Left lung (tissue), 4 donors: ENCODE measurements at regions not wholly inside any gene's neighbourhood (a gene's known extent, or its start where the extent isn't known, plus 50 kb on each side); places are given as distances from the start of the nearest gene placed in this dataset.

Experiments
- ATAC-seq: fragments of 200-7000 bp; cut with Tn5 transposase; one replicate; pipeline ENCODE4 v1.9.1; 2020; ENCODE audit warnings: moderate library complexity
- DNase-seq, 4 donors: peaks; one replicate each; pipeline ENCODE4 v3.0.0-alpha.2; 2013 to 2020
- H3K27ac ChIP-seq, 2 donors: fragments of 200-600 bp; sonication (generic) in 1 of 2; one replicate each; pipeline versions ENCODE4 v1.5.0 to v1.8.0; 2020 to 2021
- H3K27me3 ChIP-seq, 2 donors: fragments of 200-600 bp; sonication (generic) in 1 of 2; one replicate each; pipeline versions ENCODE4 v1.5.0 to v1.8.0; 2020 to 2021
- H3K36me3 ChIP-seq, 2 donors: fragments of 200-600 bp; sonication (generic) in 1 of 2; one replicate each; pipeline versions ENCODE4 v1.5.0 to v1.8.0; 2020 to 2021
- H3K4me1 ChIP-seq, 2 donors: fragments of 200-600 bp; one replicate each; pipeline ENCODE4 v1.8.0; 2021
- H3K4me3 ChIP-seq, 2 donors: fragments of 200-600 bp; sonication (generic) in 1 of 2; one replicate each; pipeline versions ENCODE4 v1.5.0 to v1.8.0; 2020 to 2021; ENCODE audit warnings: mild to moderate bottlenecking in 1 of 2
- H3K9me3 ChIP-seq, 2 donors: fragments of 200-600 bp; sonication (generic) in 1 of 2; one replicate each; pipeline versions ENCODE4 v1.5.0 to v1.8.0; 2020 to 2021
- intact Hi-C, 2 donors: fragments of 100-400 bp; cut with DNase I; formaldehyde crosslinking; loops; one replicate each; pipeline versions ENCODE4 v1.11.2 to v1.14.2; 2022
- TF ChIP-seq, protein P1 (sequence below), 2 donors: fragments of 200-600 bp; sonication (generic) in 1 of 2; IDR thresholded peaks; one replicate each; pipeline versions ENCODE4 v1.5.0 to v1.8.0; 2021; ENCODE audit warnings: antibody characterized with exemption in 2 of 2
- donor health status: DM: no; HTN: yes; CAD: no.
- donor health status: DM: no; HTN: no; CAD: no.

DNA sequence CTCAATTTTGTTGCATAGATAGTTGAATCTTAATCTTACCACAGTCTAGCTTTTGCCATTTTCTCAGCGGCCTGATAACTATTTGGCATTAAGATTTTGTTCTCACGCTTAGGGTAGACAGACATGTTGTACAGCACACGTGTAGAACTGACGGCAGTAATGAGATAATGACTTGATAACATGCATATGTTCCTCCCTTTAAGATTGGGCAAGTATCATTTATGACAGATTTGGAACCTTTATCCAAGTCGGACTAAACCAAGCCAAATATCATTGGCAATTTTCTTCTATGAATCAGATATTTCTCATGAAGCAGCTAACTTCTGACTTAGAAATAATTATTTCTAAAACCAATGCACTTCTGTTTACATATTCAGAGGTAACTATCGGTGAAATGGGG, 205.5 kb downstream of the NDFIP2 start:
- Histone ChIP-seq H3K4me1 (no peaks in the 10 kb centered on the region), H3K36me3 (no peaks in the 10 kb centered on the region), H3K27ac (no peak overlapping the region), H3K9me3 (peaks cover 0 to 3% of the 10 kb centered on the region in 2 donors), H3K4me3 (no peak overlapping the region), H3K27me3 (no peaks in the 10 kb centered on the region)
- TF ChIP-seq, protein P1, sequence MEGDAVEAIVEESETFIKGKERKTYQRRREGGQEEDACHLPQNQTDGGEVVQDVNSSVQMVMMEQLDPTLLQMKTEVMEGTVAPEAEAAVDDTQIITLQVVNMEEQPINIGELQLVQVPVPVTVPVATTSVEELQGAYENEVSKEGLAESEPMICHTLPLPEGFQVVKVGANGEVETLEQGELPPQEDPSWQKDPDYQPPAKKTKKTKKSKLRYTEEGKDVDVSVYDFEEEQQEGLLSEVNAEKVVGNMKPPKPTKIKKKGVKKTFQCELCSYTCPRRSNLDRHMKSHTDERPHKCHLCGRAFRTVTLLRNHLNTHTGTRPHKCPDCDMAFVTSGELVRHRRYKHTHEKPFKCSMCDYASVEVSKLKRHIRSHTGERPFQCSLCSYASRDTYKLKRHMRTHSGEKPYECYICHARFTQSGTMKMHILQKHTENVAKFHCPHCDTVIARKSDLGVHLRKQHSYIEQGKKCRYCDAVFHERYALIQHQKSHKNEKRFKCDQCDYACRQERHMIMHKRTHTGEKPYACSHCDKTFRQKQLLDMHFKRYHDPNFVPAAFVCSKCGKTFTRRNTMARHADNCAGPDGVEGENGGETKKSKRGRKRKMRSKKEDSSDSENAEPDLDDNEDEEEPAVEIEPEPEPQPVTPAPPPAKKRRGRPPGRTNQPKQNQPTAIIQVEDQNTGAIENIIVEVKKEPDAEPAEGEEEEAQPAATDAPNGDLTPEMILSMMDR (IDR thresholded peaks at IDR 0.05) = no peak
- ATAC-seq (no peak), DNase-seq (no peak)
- intact Hi-C loops = no loop called here

DNA sequence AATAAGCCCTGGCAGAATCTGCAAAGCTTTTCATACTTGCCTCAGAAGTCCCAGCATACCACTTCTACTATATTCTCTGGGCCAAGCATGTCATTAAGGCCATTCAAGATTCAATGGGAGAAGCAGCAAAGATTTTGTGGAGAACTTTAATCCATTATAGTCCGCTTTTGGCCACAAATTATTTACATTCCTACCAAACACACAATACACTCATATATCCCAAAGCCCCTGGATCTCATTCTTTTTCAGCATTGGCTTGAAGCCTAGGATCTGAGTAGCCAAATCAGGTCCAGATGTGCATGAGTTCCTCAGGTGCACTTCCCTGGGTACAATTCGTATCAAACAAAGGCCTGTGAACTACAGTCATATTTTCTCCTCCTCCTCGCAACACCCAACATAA, 203.4 kb downstream of the NDFIP2 start:
- no peak overlapping the region for H3K27ac ChIP-seq
- TF ChIP-seq, protein P1 (IDR thresholded peaks at IDR 0.05) = no peak
- intact Hi-C loops = no loop called here
- ATAC-seq (no peak), DNase-seq (no peak)
- peaks cover 0 to 3% of the 10 kb centered on the region in 2 donors for H3K9me3 ChIP-seq
- no peaks in the 10 kb centered on the region for H3K4me1 ChIP-seq
- H3K36me3 ChIP-seq = no peaks in the 10 kb centered on the region
- no peak overlapping the region for H3K4me3 ChIP-seq
- no peaks in the 10 kb centered on the region for H3K27me3 ChIP-seq

- H3K4me1 ChIP-seq = no peaks in the 10 kb centered on the region
- H3K36me3 ChIP-seq = no peaks in the 10 kb centered on the region
- ATAC-seq = no peak
- no peak overlapping the region for H3K4me3 ChIP-seq
- H3K9me3 ChIP-seq = peaks cover 0 to 3% of the 10 kb centered on the region in 2 donors
- DNase-seq = no peak
- no peak overlapping the region for H3K27ac ChIP-seq
- TF ChIP-seq, protein P1 (IDR thresholded peaks at IDR 0.05) = no peak
- intact Hi-C loops = no loop called here
- H3K27me3 ChIP-seq = no peaks in the 10 kb centered on the region
Measured at GRCh38 chr13:79682164-79682563, 201.2 kb downstream of the NDFIP2 start.

- intact Hi-C loops = no loop called here
Measured at GRCh38 chr13:79681069-79681468, 200.1 kb downstream of the NDFIP2 start.

GRCh38 chr13:79680485-79680884, 199.5 kb downstream of the NDFIP2 start:
- intact Hi-C loops = no loop called here
- H3K27me3 ChIP-seq = no peaks in the 10 kb centered on the region
- no peaks in the 10 kb centered on the region for H3K36me3 ChIP-seq
- TF ChIP-seq, protein P1 (IDR thresholded peaks at IDR 0.05) = no peak
- no peak overlapping the region for H3K27ac ChIP-seq
- ATAC-seq = no peak
- no peak for DNase-seq
- H3K4me1 ChIP-seq = no peaks in the 10 kb centered on the region
- no peak overlapping the region for H3K4me3 ChIP-seq
- peaks cover 0 to 3% of the 10 kb centered on the region in 2 donors for H3K9me3 ChIP-seq

More at GRCh38 chr13:79681069-79681468, 200.1 kb downstream of the NDFIP2 start:
- no peaks in the 10 kb centered on the region for H3K27me3 ChIP-seq
- peaks cover 0 to 3% of the 10 kb centered on the region in 2 donors for H3K9me3 ChIP-seq
- ATAC-seq (peak; percentile 70), DNase-seq (no peak)
- H3K4me3 ChIP-seq = no peak overlapping the region
- TF ChIP-seq, protein P1 (IDR thresholded peaks at IDR 0.05) = no peak
- H3K36me3 ChIP-seq = no peaks in the 10 kb centered on the region
- H3K4me1 ChIP-seq = no peaks in the 10 kb centered on the region
- no peak overlapping the region for H3K27ac ChIP-seq
